A204.1 (cell line): ENCODE measurements at regions not wholly inside any gene's neighbourhood (a gene's known extent, or its start where the extent isn't known, plus 50 kb on each side); places are given as distances from the start of the nearest gene placed in this dataset.
A peak's percentile ranks its signal among the peaks of the same experiment; 100 is the strongest.
"Not testable (repeated sequence)": the region's sequence is repeated elsewhere in the genome, so short reads cannot be mapped to it uniquely, and the experiment has no call there.

ENCODE experiments used
- FAIRE-seq: peaks from 2 replicates; lab custom pipeline; 2012; peaks lifted over from hg19 to GRCh38; lab: Jason Lieb, UNC

DNA sequence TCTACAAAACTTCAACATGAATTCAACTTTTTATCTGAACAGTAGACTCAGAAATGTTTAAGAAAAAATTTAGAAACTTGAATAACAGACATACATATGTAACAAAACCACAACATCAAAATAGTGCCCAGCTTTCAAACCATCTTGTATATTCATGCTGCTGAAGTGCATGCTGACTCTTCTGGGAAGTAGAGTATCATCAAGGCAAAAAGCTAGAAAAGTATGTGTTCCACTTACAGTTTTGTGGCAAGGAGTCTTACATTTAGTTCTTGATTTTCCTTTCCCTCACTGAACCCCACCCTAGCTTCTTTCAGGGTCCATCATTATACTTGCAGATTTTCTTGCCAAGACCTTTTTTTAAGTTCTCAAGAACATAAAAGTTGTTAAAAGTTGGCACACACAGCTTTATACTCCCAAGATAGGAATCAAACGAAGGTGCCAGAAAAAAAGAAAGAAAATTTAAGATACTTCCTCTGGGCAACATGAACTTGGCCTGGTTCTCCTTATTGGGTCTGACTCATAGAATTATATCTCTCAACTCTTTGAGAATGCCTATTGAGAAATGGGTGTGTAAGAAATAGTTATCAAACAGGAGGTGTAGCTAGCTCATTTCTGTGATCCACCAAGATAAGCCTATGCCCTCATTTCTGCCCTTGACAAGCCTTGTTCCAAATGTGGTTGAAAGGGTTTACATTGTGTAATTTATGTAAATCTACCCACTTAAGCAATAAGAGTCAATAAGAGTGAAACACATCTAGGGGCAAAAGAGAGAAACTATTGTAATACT is 667.6 kb upstream of the ACVR2A start:
- no peak for FAIRE-seq

DNA sequence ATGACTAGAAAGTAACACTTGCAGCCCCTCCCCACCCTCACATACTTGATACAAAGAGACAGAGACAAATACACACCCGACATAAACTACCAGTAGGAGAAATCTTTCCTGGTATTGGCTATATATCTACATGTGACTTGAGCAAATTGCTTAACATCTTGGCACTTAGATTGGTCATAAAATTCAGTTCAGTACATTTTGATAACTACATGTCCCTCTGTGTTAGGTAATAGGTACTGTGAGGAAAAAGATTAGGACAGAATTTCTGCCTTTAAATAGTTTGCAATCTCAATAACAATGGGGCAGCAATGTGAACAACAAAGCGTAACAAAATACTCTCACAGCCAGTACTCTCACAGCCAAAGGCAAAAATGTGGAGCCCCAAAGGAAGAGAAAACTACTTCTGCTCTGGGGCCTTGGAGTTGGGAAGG is 670.0 kb upstream of the ACVR2A start:
- no peak for FAIRE-seq

- no peak for FAIRE-seq
Measured at GRCh38 chr2:147173798-147174197, 671.0 kb upstream of the ACVR2A start.

- FAIRE-seq, result no peak
Measured at GRCh38 chr2:147173189-147173581, 671.6 kb upstream of the ACVR2A start.

DNA sequence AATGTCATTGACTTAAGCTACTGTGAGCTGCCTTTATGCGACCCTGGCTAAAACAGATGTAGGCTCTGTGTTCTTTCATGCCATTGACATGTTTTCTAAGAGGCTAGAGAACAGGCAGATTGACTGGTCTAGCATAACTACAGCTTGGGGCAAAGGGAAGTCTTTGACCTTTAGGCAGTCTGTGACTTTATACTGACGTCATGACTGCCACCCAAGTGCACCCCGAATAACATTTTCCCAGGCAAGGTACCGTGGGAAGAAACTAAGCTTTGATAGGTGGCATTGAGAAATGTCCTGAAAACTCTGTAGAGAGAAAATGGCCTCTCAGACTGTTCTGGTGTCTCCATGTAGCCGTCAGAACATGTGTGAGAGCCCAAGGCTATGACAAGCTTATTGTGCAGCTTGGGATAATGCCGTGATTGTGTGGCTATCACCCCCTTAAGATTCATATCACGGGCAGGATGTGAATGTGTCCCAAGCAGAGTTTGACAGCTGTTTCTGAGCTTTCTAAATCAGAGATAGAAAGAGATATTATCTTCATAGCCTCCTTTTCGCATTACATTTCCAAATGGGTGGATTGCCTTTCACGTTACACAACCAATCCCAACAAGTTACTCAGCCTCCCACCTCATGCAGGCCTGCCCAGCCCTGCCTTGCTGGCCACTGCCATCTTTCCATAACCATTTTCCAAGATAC is 672.2 kb upstream of the ACVR2A start:
- FAIRE-seq, result no peak

- no peak for FAIRE-seq
Measured at GRCh38 chr2:147171941-147172340, 672.9 kb upstream of the ACVR2A start.

- FAIRE-seq, result peak; percentile 47
Measured at GRCh38 chr2:147170932-147171331, 673.9 kb upstream of the ACVR2A start.

- no peak for FAIRE-seq
Measured at GRCh38 chr2:147165697-147166382, 679.0 kb upstream of the ACVR2A start.

DNA sequence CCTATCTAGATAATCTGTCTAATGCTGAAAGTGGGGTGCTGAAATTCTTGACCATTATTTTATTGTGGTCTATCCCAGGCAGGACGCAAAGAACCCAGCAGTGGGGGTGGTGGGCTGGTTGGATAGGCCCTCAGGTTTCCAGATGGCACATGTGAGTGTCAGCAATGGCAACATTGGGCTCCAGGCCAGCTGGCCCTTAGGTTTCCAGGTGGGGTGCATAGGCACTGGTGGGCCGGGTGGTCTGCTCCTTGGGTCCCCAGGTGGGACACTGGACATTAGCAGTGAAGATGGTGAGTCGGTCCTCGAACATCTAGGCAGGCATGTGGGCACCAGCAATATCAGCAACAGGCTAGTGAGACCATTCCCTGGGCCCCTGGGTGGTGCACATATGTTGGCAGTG is 680.3 kb upstream of the ACVR2A start:
- no peak for FAIRE-seq

DNA sequence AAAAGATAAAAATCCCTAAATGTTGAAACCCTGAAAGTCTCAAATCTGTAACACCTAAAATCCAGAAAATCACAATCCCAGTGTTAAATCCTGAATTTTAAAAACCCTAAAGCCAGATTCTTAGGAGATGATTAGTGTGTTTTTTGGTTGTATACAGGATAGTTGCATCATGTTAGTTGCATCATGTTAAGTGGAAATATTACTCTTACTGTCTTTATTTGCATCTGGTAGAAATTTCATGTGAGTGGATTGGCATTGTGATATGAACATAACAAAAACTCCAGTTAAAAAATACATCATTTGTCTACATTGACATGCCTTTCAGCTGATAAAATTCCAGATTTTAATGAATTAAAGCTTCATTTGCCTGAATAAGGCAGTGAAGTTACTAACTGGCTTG is 683.1 kb upstream of the ACVR2A start:
- FAIRE-seq, result no peak

DNA sequence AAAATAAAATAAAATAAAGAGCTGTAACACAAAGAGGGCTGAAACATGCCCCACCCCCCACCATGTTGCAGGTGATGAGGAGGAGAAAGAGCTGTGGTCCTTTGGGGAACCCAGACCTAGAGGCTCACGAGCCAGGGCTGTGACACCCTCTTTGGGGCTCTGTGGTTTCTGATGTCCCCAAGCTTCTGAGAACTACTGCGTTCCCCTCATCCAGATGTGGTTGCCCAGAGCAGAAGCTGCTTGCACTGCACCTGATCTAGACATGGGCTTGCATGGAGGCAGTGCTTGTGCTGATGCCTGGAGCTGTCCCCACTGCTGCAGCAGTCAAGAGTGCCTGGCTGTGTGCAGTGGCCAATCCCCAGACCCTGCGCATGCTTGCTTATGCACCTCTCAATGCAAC is 687.9 kb upstream of the ACVR2A start:
- FAIRE-seq, result no peak

DNA sequence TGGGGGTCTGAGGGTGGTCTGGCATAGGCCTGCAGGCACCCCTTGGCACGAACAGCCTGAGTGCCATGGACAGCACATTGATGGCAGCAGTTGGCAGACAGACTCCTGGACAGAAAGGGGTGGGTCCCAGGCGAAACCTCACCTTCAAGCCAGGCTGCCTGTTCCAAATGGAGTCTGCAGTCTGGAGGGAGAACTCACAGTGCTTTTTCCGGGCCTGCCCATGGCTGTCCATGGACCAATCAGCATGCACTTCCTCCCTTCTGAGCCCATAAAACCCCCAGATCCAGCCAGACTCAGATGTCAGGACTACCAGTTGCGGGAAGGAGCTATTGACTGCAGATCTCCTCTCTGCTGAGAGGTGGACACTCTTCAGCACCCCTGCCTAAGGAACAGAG is 694.6 kb upstream of the ACVR2A start:
- FAIRE-seq, result no peak

GRCh38 chr2:147149575-147150240 is 695.1 kb upstream of the ACVR2A start:
- FAIRE-seq, result no peak

DNA sequence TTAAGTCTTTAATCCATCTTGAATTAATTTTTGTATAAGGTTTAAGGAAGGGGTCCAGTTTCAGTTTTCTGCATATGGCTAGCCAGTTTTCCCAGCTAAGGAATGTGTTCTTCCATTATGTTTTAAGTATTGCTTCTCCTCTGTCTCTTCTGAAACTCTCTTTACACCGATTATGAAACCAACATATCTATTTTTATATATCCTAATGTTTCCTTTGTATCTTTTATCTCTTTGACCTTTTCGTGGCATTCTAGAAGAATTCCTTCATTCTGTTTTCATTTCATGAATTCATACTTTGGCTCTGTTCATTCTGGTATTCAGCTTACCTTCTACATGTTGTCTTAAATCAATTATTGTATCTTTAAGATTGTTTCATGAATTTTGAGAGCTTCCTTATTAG is 697.0 kb upstream of the ACVR2A start:
- no peak for FAIRE-seq

- FAIRE-seq, result no peak
Measured at GRCh38 chr2:147141930-147142329, 702.9 kb upstream of the ACVR2A start.

DNA sequence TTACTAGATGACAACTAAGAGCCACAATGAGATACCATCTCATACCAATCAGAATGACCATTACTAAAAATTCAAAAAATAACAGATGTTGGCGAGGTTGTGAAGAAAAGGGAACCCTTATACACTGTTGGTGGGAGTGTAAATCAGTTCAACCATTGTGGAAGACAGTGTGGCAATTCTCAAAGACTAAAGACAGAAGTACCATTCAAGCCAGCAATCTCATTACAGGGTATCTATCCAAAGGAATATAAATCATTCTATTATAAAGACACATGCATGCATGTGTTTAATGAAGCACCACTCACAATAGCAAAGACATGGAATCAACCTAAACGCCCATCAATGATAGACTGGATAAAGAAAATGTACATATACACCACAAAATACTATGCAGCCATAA is 705.1 kb upstream of the ACVR2A start:
- FAIRE-seq, result not testable (repeated sequence)

DNA sequence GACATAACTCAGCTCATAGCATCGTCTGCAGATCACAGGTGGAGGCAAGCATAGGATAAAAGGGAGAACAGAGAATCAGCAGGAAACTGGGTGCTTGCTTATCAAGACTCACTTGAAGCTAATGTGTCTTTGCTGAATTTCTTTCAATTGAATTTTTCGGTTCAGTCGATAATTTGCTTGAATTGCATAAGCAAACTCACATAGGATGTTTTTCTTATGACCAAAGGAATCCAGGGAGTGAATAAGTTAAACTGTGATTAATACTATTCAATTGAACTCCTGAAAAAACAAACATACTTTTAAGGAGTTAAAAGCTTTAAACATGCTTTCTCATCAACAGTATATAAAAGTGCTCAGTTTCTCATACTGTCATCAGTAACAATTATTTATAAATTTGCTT is 707.1 kb upstream of the ACVR2A start:
- no peak for FAIRE-seq

- FAIRE-seq, result no peak
Measured at GRCh38 chr2:147135376-147135775, 709.5 kb upstream of the ACVR2A start.

GRCh38 chr2:147133286-147133908 is 711.4 kb upstream of the ACVR2A start:
- no peak for FAIRE-seq

- no peak for FAIRE-seq
Measured at GRCh38 chr2:147125145-147125544, 719.7 kb upstream of the ACVR2A start.

- FAIRE-seq, result no peak
Measured at GRCh38 chr2:147122944-147123343, 721.9 kb upstream of the ACVR2A start.

GRCh38 chr2:147110962-147111361 is 733.9 kb upstream of the ACVR2A start:
- FAIRE-seq, result no peak
